ENCODE measurements at regions not wholly inside any gene's neighbourhood (a gene's known extent, or its start where the extent isn't known, plus 50 kb on each side); places are given as distances from the start of the nearest gene placed in this dataset.
A peak's percentile ranks its signal among the peaks of the same experiment; 100 is the strongest.

GRCh38 chr13:104567114-104567513 lies 1500.9 kb upstream of the SLC10A2 start:
- Histone ChIP-seq H2AFZ (ENCODE audit: low read depth) (no peak overlapping the region), H3K79me2 (ENCODE audit: insufficient read depth, low read depth) (no peaks in the 10 kb centered on the region), H3K27me3 (ENCODE audit: insufficient read depth, low read depth) (no peaks in the 10 kb centered on the region), H4K20me1 (ENCODE audit: insufficient read depth) (no peaks in the 10 kb centered on the region), H3K4me1 (ENCODE audit: low read depth, poor library complexity, severe bottlenecking) (no peaks in the 10 kb centered on the region), H3K4me2 (no peak overlapping the region), H3K27ac (no peak overlapping the region), H3K9ac (no peak overlapping the region), H3K4me3 (IDR thresholded peaks at IDR 0.05; ENCODE audit: insufficient read depth, low read depth, low read length) (no peak overlapping the region), H3K36me3 (ENCODE audit: insufficient read depth) (no peaks in the 10 kb centered on the region)
- TF ChIP-seq CTCF (conservative IDR thresholded peaks at IDR 0.05; ENCODE audit: low read depth, low read length) = no peak

- no peaks in the 10 kb centered on the region for H4K20me1 ChIP-seq (ENCODE audit: insufficient read depth)
- H3K4me3 ChIP-seq (IDR thresholded peaks at IDR 0.05; ENCODE audit: insufficient read depth, low read depth, low read length) = no peak overlapping the region
- no peaks in the 10 kb centered on the region for H3K36me3 ChIP-seq (ENCODE audit: insufficient read depth)
- no peaks in the 10 kb centered on the region for H3K79me2 ChIP-seq (ENCODE audit: insufficient read depth, low read depth)
- H3K27me3 ChIP-seq (ENCODE audit: insufficient read depth, low read depth) = no peaks in the 10 kb centered on the region
- no peak for TF ChIP-seq CTCF (conservative IDR thresholded peaks at IDR 0.05; ENCODE audit: low read depth, low read length)
- H2AFZ ChIP-seq (ENCODE audit: low read depth) = no peak overlapping the region
- no peak overlapping the region for H3K9ac ChIP-seq
- H3K4me2 ChIP-seq = no peak overlapping the region
- H3K4me1 ChIP-seq (ENCODE audit: low read depth, poor library complexity, severe bottlenecking) = no peaks in the 10 kb centered on the region
- H3K27ac ChIP-seq = no peak overlapping the region
Observed at GRCh38 chr13:104565888-104566287, 1499.7 kb upstream of the SLC10A2 start.

- no peaks in the 10 kb centered on the region for H3K4me1 ChIP-seq (ENCODE audit: low read depth, poor library complexity, severe bottlenecking)
- no peak for TF ChIP-seq CTCF (conservative IDR thresholded peaks at IDR 0.05; ENCODE audit: low read depth, low read length)
- H3K36me3 ChIP-seq (ENCODE audit: insufficient read depth) = no peaks in the 10 kb centered on the region
- H3K4me3 ChIP-seq (IDR thresholded peaks at IDR 0.05; ENCODE audit: insufficient read depth, low read depth, low read length) = no peak overlapping the region
- no peak overlapping the region for H3K27ac ChIP-seq
- no peak overlapping the region for H3K4me2 ChIP-seq
- H3K27me3 ChIP-seq (ENCODE audit: insufficient read depth, low read depth) = no peaks in the 10 kb centered on the region
- H4K20me1 ChIP-seq (ENCODE audit: insufficient read depth) = no peaks in the 10 kb centered on the region
- H2AFZ ChIP-seq (ENCODE audit: low read depth) = no peak overlapping the region
- no peaks in the 10 kb centered on the region for H3K79me2 ChIP-seq (ENCODE audit: insufficient read depth, low read depth)
- H3K9ac ChIP-seq = no peak overlapping the region
Observed at GRCh38 chr13:104553896-104554295, 1487.7 kb upstream of the SLC10A2 start.

DNA sequence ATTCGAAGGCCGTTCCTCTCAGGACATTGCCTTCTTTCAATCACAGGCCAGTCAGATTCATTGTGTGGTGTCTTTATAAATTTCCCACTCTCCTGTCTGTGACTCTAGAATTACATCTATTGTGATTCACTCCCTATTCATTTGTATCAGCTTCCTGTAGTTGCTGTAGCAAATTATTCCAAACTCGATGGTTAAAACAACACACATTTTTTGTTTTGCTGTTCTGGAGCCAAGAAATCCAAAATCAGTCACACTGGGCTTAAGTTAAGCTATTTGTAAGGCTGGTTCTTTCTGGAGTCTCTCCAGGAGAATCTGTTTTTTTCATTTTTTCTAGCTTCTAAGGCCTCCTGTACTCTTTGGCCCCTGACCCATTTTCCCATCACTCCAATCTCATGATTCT lies 1487.0 kb upstream of the SLC10A2 start:
- Histone ChIP-seq H3K4me1 (ENCODE audit: low read depth, poor library complexity, severe bottlenecking) (no peaks in the 10 kb centered on the region), H3K9ac (no peak overlapping the region), H3K79me2 (ENCODE audit: insufficient read depth, low read depth) (no peaks in the 10 kb centered on the region), H3K27me3 (ENCODE audit: insufficient read depth, low read depth) (no peaks in the 10 kb centered on the region), H3K36me3 (ENCODE audit: insufficient read depth) (no peaks in the 10 kb centered on the region), H3K4me2 (no peak overlapping the region), H3K27ac (no peak overlapping the region), H2AFZ (ENCODE audit: low read depth) (no peak overlapping the region), H3K4me3 (IDR thresholded peaks at IDR 0.05; ENCODE audit: insufficient read depth, low read depth, low read length) (no peak overlapping the region), H4K20me1 (ENCODE audit: insufficient read depth) (no peaks in the 10 kb centered on the region)
- TF ChIP-seq CTCF (conservative IDR thresholded peaks at IDR 0.05; ENCODE audit: low read depth, low read length) = no peak

DNA sequence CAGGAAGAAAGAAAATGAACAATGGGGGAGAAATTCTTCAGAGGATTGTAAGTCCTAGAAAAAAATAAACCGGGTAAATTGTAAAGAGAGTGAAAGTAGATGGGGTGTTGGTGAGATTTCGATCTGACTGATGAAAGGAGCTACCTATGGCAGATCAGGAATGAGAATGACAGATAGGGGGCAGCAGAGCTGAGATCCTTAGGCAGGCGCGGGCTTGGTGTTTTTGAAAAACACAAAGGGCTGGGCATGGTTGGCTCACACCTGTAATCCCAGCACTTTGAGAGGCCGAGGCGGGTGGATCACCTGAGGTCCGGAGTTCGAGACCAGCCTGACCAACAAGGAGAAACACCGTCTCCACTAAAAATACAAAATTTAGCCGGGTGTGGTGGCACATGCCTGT lies 1468.6 kb upstream of the SLC10A2 start:
- Histone ChIP-seq H3K4me2 (no peak overlapping the region), H3K4me3 (IDR thresholded peaks at IDR 0.05; ENCODE audit: insufficient read depth, low read depth, low read length) (no peak overlapping the region), H3K4me1 (ENCODE audit: low read depth, poor library complexity, severe bottlenecking) (no peaks in the 10 kb centered on the region), H3K36me3 (ENCODE audit: insufficient read depth) (no peaks in the 10 kb centered on the region), H4K20me1 (ENCODE audit: insufficient read depth) (no peaks in the 10 kb centered on the region), H3K27me3 (ENCODE audit: insufficient read depth, low read depth) (no peaks in the 10 kb centered on the region), H3K79me2 (ENCODE audit: insufficient read depth, low read depth) (no peaks in the 10 kb centered on the region), H3K27ac (no peak overlapping the region), H2AFZ (ENCODE audit: low read depth) (no peak overlapping the region), H3K9ac (no peak overlapping the region)
- TF ChIP-seq CTCF (conservative IDR thresholded peaks at IDR 0.05; ENCODE audit: low read depth, low read length) = 0 out of 2 replicates have a peak, but pooled peaks have one; percentile 13

Data from KMS-11 (cell line).